B cell (primary cell): ENCODE measurements at regions not wholly inside any gene's neighbourhood (a gene's known extent, or its start where the extent isn't known, plus 50 kb on each side); places are given as distances from the start of the nearest gene placed in this dataset.

Experiments
- EZH2 ChIP-seq: IDR thresholded peaks from 2 replicates; pipeline ENCODE4 v1.6.1; 2012; ENCODE audit warnings: borderline replicate concordance, low read depth, mild to moderate bottlenecking, moderate library complexity, low read length; ENCODE audit not compliant: insufficient read depth, poor library complexity, severe bottlenecking
- TF ChIP-seq, protein P1 (sequence below): fragments of 200-600 bp; IDR thresholded peaks from one replicate; pipeline ENCODE4 v1.8.0; 2022; ENCODE audit warnings: antibody characterized with exemption, mild to moderate bottlenecking

DNA sequence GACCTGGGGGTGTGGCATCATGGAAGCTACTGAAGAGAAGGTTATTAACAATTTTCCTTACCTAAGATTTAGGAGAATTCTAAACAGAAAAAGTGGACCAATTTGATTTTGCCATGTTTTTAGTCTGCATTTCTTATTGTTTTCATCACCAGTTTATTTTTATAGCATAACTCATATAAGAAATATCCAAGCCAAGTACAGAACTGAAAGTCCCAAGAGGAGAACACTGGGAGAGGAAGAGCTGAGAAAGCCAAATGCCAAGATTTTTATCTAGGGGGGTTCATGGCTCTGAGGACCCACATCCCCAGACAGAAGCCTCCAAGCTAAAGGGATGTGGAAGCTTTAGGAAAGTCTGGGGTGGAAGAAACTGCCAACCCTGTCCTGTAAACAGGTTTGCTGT is 109.4 kb upstream of the DUSP10 start:
- TF ChIP-seq, protein P1, sequence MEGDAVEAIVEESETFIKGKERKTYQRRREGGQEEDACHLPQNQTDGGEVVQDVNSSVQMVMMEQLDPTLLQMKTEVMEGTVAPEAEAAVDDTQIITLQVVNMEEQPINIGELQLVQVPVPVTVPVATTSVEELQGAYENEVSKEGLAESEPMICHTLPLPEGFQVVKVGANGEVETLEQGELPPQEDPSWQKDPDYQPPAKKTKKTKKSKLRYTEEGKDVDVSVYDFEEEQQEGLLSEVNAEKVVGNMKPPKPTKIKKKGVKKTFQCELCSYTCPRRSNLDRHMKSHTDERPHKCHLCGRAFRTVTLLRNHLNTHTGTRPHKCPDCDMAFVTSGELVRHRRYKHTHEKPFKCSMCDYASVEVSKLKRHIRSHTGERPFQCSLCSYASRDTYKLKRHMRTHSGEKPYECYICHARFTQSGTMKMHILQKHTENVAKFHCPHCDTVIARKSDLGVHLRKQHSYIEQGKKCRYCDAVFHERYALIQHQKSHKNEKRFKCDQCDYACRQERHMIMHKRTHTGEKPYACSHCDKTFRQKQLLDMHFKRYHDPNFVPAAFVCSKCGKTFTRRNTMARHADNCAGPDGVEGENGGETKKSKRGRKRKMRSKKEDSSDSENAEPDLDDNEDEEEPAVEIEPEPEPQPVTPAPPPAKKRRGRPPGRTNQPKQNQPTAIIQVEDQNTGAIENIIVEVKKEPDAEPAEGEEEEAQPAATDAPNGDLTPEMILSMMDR, result no peak
- no peak for TF ChIP-seq EZH2
